Progenitor cell of endocrine pancreas (in vitro differentiated cells): ENCODE measurements at regions not wholly inside any gene's neighbourhood (a gene's known extent, or its start where the extent isn't known, plus 50 kb on each side); places are given as distances from the start of the nearest gene placed in this dataset.

Experiments used
- DNase-seq: peaks from one replicate; pipeline ENCODE4 v3.0.0; 2021; ENCODE audit warnings: low spot score; ENCODE audit not compliant: unreplicated experiment
- H3K27ac Mint-ChIP-seq: 2 replicates; pipeline ENCODE4 v1.8.0; 2021; ENCODE audit warnings: mild to moderate bottlenecking, moderate library complexity, mixed read lengths
- H3K27me3 Mint-ChIP-seq: 2 replicates; pipeline ENCODE4 v1.8.0; 2021; ENCODE audit warnings: mixed read lengths
- H3K36me3 Mint-ChIP-seq: 2 replicates; pipeline ENCODE4 v1.8.0; 2022; ENCODE audit warnings: mixed read lengths; ENCODE audit not compliant: insufficient read depth
- H3K4me1 Mint-ChIP-seq: 2 replicates; pipeline ENCODE4 v1.8.0; 2021; ENCODE audit warnings: low read depth, mixed read lengths
- H3K4me3 Mint-ChIP-seq: 2 replicates; pipeline ENCODE4 v1.8.0; 2021; ENCODE audit warnings: low read depth, mild to moderate bottlenecking, moderate library complexity, mixed read lengths
- H3K9me3 Mint-ChIP-seq: 2 replicates; pipeline ENCODE4 v1.8.0; 2021; ENCODE audit warnings: low read depth, mixed read lengths
- CTCF ChIP-seq: fragments of 200-600 bp; sonication (generic); IDR thresholded peaks from one replicate; pipeline ENCODE4 v1.5.0; 2021; ENCODE audit warnings: antibody characterized with exemption, mild to moderate bottlenecking; ENCODE audit not compliant: unreplicated experiment

- H3K27me3 Mint-ChIP-seq: no peaks in the 10 kb centered on the region
- TF ChIP-seq CTCF: no peak
- H3K36me3 Mint-ChIP-seq: no peaks in the 10 kb centered on the region
- no peak for DNase-seq
- no peak overlapping the region for H3K4me3 Mint-ChIP-seq
- peaks cover 3% of the 10 kb centered on the region for H3K9me3 Mint-ChIP-seq
- no peak overlapping the region for H3K27ac Mint-ChIP-seq
- no peaks in the 10 kb centered on the region for H3K4me1 Mint-ChIP-seq
Measured at GRCh38 chr4:29047341-29048041, 1672.7 kb upstream of the PCDH7 start.

- TF ChIP-seq CTCF: no peak
- Mint-ChIP-seq H3K27me3 (no peaks in the 10 kb centered on the region), H3K27ac (no peak overlapping the region), H3K4me1 (no peaks in the 10 kb centered on the region), H3K9me3 (peaks cover 3% of the 10 kb centered on the region), H3K36me3 (no peaks in the 10 kb centered on the region), H3K4me3 (no peak overlapping the region)
- DNase-seq: no peak
Measured at GRCh38 chr4:29051381-29051965, 1668.7 kb upstream of the PCDH7 start.

- peaks cover 3% of the 10 kb centered on the region for H3K9me3 Mint-ChIP-seq
- H3K4me3 Mint-ChIP-seq: no peak overlapping the region
- DNase-seq: no peak
- H3K27ac Mint-ChIP-seq: no peak overlapping the region
- H3K4me1 Mint-ChIP-seq: no peaks in the 10 kb centered on the region
- H3K27me3 Mint-ChIP-seq: no peaks in the 10 kb centered on the region
- no peak for TF ChIP-seq CTCF
- H3K36me3 Mint-ChIP-seq: no peaks in the 10 kb centered on the region
Measured at GRCh38 chr4:29052266-29052665, 1667.9 kb upstream of the PCDH7 start.

- TF ChIP-seq CTCF: no peak
- no peak overlapping the region for H3K27ac Mint-ChIP-seq
- no peaks in the 10 kb centered on the region for H3K27me3 Mint-ChIP-seq
- no peak overlapping the region for H3K4me3 Mint-ChIP-seq
- H3K36me3 Mint-ChIP-seq: no peaks in the 10 kb centered on the region
- no peak for DNase-seq
- H3K4me1 Mint-ChIP-seq: no peaks in the 10 kb centered on the region
- H3K9me3 Mint-ChIP-seq: no peaks in the 10 kb centered on the region
Measured at GRCh38 chr4:29058531-29058930, 1661.6 kb upstream of the PCDH7 start.

GRCh38 chr4:29066861-29067260, 1653.3 kb upstream of the PCDH7 start:
- no peaks in the 10 kb centered on the region for H3K4me1 Mint-ChIP-seq
- peaks cover 7% of the 10 kb centered on the region for H3K9me3 Mint-ChIP-seq
- DNase-seq: no peak
- no peak overlapping the region for H3K27ac Mint-ChIP-seq
- H3K27me3 Mint-ChIP-seq: no peaks in the 10 kb centered on the region
- no peaks in the 10 kb centered on the region for H3K36me3 Mint-ChIP-seq
- no peak for TF ChIP-seq CTCF
- H3K4me3 Mint-ChIP-seq: no peak overlapping the region
